HG02970 (cell line): ENCODE measurements at regions not wholly inside any gene's neighbourhood (a gene's known extent, or its start where the extent isn't known, plus 50 kb on each side); places are given as distances from the start of the nearest gene placed in this dataset.

Experiments used
- ATAC-seq: cut with Tn5 transposase; IDR thresholded peaks from one replicate; pipeline ENCODE4 v1.9.1; 2021; ENCODE audit warnings: mild to moderate bottlenecking, moderate library complexity, moderate number of reproducible peaks; ENCODE audit not compliant: unreplicated experiment, low FRiP score

DNA sequence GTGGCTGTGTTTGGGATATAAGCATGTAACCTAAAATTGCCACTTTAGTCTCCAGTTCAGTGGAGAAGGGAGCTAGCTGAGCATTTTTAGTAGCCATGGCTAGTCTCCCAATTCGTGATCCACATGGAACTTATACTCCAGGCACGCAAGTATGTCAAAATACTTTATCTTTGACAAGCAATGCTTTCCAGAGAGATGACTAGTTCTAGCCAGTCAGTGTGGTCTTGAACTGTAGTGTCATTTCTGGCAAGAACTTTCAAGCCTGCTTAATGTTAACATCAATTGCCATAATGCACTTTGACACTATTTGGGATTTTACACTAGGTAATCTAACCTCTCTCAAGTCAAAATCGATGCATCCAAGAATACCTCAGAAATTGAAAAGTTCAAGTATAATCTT, 660.0 kb downstream of the PTPRC start:
- no peak for ATAC-seq

DNA sequence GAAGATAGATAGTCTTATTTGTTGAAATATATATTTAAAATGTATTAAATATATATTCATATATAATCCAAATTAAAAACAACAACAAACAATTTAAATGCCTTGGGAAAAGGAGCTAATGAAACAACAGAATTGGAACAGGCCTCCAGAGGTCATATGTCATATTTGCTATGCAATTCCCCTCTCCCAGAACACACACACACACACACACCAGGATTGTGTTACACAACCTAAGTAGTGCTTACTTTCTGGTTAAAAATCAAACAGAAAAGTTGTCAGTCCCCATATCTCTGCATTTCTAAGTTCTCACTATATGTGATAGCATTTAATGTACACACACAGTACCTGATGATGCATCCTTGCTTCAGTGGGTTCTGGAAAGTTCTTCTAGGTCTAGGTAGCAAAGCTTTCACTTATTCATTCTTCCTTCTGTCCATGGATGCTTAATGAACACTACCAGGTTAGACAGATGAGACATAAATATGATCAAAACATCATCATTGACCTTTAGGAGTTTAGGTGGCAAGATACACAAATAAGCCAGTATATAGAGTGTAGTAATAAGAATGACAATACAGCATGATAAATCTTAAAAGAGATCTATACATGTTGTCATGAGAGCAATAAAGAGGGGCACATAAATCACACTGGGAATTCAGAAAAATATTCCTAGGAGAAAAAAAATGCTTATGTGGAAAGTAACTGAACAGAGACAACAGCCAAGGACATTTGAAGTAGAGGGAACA, 662.8 kb downstream of the PTPRC start:
- ATAC-seq, result no peak

DNA sequence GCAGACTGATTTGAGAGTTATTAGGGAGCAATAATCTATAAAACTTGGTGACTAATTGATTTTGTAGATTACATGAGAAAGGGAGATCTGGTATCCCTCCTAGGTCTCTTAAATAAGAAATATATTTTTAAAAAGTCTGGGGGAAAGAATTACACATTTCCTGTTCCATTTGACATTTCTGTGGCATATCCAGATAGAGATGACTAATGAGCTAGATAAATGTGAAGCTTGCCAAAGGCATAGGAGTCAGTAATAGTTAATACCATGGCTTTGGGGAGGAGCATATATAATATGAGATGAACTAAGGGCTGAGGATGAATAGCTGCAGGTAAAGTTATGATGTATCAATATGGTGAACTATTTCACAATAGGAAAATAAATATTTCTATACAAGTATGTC, 663.7 kb downstream of the PTPRC start:
- no peak for ATAC-seq

DNA sequence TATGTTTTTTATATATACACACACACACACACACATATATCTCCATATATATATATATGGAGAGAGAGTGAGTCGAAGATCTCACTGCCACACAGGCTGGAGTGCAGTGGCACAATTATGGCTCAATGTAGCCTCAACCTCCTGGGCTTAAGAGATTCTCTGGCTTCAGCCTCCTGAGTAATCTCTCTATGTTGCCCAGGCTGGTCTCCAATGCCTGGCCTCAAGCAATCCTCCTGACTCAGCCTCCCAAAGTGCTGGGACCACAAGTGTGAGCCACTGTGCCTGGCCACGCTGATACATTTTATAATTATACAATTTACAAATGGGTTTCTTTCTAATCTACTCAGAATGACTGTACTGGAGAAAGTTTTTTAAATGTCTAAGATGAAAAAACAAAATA, 664.2 kb downstream of the PTPRC start:
- ATAC-seq, result no peak

DNA sequence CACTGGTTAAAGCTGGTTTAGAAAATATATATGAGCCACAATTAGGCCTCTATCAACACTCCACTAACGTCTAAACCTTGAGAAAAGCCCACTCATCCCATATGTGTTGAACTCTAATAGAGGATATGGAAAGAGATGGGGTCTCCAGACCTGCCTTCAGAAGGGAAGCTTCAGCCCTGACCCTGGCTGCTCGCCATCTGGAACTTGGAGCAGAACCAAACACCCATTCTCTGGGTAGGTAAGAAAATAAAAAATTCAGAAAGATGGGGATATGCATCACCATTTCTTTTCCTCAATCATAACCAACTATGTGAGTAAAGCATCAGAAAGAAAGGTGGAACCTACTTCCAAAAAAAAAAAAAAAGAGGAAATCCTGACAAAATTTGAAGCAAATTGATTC, 666.2 kb downstream of the PTPRC start:
- no peak for ATAC-seq

DNA sequence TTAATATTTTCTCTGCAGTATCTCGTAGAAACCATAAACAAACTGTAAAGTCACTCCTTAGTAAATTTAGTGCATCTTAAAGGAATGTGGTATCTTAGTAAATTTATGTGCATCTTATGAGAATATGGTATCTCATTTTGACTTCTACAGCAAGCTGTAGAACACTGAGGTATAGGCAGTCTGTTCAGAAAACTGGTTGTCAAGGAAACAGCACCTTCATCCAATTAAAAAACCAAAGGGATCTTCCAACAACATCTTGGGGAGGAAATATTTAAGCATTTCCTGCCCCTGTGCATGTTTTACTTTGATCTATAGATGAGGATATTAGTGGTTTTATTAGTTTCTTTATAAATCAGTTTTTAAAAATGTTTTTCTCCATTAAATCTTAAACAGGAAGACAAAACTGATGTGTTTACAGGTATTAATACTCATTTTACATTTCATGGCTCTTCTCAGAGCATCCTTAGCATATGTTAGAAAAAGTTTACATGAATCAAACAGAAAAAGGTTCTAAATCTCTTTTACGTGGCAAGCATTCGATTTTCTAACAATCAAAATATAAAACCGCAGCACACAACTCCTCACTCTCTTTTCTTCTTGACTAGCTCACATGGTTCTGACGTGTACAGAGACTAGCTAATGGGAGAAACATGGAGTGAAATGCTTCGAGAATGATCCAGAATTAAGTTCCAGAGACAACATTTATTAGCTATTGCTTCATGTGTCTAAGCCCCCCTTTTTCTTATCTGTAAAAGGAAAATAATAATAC, 668.8 kb downstream of the PTPRC start:
- ATAC-seq, result no peak

DNA sequence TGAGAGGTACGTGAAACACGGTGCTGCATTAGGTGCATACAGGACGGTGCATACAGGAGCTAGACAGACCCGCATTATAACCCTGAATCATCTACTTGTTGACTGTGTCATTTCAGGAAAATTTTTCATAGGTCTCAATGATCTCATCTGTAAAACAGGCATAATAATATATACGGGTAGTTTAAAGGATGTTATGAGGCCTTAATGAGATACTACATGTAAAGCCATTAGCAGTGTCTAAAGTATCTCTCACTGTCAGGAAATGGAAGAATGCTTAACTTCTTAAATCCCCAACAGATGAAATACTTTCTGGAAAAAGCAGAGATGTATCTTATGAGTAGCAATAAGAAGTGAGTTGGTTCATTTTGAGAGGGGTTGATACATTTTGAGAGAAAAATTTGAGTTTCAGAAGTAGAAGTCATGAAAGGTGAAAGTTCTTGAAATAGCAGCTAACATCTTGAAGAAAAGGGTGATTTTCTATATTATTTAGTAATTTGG, 669.6 kb downstream of the PTPRC start:
- ATAC-seq, result no peak

DNA sequence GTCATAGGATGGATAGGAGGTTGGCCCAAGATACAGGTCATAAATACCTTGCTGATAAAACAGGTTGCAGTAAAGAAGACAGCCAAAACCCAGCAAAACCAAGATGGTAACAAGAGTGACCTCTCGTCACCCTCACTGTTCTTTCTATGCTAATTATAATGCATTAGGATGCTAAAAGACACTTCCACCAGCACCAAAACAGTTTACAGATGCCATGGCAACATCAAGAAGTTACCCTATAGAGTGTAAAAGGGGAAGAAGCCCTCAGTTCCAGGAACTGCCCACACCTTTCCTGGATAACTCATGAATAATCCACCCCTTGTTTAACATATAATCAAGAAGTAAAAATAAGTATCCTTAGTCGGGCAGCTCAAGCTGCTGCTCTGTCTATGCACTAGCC, 671.9 kb downstream of the PTPRC start:
- no peak for ATAC-seq

DNA sequence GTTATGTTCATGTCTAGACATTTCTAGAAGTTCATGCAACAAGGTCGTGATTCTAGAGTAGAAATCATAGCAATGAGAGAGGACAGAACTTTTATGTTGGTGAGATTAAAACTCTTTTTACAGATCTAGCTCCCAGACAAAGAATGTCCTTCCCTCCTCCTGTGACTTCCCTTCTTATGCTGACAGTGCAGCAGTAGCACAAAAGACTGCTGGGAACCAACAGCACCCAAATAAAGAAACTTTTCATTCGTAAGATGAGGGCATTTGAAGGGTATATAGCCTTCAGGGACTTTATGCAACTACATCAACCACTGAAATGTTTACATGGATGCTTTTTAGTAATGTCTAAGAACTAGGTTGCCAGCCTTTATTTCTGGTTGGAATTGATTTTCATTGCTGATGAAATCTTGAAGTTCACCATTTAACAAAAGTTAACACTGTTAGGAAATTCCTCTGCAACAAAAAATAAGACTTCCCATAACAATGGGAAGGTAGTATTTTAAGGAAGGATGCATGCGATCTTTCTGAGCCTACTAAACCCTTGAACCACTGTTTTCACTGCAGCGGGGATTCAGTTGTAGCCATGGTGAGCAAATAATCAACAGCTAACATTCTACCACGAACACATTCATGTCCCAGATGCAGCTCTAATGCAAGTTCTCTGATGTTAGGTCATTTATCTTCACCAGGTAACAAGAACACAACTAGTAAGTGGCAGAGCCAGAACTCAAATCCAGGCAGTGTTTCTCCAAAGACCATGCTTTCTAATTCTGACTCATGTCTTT, 672.8 kb downstream of the PTPRC start:
- ATAC-seq, result no peak

DNA sequence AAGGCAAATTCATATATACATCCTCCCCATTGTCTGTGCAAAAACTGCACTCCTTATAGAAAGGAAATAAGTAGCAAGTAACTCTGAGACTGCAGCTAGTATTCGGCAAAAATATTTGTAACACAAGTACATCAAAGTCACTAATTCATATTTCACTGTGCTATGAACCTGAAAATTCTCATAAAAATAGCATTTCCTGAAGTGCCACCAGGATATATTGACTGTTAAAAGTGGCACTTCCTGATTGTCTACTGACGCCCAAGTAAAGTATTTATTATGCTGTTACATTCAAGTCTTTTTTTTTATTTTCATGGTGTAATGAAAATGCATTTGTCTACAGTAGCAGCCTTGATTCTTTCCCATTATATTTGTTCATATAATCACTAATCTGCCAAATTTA, 673.8 kb downstream of the PTPRC start:
- no peak for ATAC-seq

DNA sequence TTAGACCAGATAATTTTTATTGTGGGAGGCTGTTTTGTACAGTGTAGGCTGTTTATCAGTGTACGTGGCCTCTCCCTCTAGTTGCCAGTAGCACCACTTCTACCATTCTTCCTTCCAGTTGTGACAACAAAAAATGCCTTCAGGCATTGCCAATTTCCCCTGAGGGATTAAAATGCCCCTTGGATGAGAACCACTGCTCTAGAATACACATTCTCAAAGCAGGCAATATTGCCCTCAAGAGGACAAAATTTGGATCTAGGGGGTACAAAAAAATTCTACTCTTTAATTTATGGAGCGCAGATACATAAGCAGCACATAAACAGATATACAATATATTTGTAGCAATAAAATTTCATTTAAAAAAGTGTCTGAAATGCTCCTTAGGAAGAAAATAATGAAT, 674.6 kb downstream of the PTPRC start:
- ATAC-seq, result no peak

DNA sequence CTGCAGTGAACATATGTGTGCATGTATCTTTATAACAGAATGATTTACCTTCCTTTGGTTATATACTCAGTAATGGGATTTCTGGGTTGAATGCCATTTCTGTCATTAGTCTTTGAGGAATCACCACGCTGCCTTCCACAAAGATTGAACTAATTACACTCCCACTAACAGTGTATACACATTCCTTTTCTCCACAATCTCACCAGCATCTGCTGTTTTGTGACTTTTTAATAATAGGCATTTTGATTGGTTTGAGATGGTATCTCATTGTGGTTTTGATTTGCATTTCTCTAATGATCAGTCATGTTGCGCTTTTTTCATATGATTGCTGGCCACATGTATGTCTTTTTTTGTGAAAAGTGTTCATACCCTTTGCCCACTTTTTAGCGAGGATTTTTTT, 680.5 kb downstream of the PTPRC start:
- no peak for ATAC-seq

DNA sequence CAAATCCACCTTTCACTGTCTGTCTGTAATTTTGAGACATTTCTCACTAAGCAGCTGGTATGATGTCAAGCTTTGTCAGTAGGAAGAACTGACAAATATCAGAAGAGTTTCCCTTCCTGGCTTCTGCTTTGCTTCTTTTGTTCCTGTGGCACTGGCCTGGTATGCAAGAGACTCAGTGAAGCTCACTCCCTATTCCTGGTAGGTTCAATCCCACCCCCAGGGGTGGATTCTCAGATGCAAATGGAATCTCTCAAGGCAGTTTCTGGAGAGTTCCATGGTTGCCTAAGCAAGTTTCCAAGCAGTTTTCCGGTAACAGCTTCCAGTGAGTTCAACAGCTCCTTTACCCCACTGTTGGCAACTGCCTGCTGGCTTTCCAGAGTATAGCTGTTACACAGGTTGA, 683.4 kb downstream of the PTPRC start:
- no peak for ATAC-seq

DNA sequence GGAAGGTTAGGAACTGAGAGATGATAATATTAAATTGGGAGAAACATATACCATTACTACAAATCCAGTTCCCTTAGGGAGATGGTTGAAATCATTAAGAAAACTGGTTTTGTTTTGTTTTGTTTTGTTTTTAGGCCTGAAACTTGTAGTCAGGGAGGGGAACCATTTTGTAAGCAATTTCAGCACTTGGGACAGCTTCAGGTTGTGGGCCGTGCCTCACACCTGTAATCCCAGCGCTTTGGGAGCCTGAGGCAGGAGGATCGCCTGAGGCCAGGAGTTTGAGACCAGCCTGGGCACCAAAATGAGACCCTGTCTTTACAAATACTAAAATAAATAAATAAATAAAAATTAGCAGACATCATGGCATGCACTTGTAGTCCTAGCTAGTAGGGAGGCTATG, 694.3 kb upstream of the NR5A2 start:
- no peak for ATAC-seq

DNA sequence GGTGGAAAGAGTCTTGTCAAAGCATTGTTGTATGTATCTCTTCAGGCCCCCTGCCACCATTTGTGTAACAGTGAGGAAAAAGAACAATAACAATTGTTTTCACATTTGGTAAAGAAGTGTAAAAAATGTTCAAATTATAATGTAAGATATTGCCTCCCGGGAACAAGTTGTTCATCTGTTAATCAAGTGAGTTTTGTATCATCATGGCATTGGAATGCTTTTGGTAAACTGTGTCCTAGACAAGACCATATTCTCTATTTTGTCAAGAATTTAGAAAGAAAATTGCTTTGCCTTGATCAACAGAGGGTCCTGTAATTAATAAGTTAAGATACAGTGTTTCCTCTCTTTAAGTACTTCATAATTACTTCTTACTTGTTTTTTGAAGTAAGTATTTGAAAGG, 692.0 kb upstream of the NR5A2 start:
- no peak for ATAC-seq

DNA sequence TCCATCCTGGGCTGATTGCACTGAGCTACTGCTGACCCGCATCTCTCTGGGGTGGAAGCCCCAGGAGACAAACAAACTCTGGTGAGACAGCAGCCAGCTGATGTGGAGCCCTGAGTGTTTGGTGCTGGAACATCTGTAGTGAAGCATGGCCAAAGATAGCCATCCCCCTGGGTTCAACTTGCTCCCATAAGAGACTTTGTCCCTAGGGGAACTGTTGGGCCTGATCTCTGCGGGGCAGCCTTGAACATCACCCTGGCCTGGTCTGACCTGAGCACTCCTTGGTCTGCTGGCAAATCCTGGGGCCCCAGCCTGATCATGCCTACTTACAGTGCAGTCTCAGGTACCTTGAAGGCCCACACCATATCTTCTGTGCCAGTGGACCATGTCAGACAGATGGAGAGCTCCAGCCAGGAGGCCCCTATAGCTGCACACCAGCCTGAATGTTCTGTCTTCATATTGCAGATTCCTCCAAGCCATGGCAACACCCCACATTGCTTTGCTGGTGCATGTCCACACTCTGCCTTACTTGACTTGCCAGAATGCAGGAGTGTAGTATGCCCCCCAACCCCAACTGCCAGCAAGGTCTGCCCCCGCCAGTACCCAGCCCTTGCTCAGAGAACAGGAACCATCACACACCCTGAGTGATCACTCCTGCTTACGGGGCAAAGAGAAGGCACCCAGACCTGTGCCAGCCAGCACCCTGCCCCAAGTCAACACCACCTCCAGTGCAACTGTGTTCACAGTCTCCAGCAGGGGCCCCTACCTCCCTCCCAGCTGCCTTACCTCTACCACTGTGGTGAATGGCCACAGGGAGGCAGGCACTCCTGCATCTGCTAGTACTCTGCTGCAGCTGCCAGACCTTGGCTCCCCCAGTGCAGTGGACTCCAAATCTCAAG, 690.5 kb upstream of the NR5A2 start:
- ATAC-seq, result no peak

DNA sequence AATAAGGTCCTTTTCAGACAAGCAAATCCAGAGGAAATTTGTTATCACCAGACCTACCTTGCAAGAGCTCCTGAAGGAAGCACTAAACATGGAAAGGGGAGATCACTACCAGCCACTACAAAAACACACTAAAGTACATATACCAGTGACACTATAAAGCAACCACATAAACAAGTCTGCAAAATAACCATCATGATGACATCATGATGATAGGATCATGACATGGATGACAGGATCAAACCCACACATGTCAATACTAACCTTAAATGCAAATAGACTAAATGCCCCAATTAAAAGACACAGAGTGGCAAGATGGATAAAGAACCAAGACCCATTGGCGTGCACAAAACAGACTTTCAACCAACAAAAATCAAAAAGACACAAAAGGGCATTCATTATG, 688.8 kb upstream of the NR5A2 start:
- no peak for ATAC-seq

DNA sequence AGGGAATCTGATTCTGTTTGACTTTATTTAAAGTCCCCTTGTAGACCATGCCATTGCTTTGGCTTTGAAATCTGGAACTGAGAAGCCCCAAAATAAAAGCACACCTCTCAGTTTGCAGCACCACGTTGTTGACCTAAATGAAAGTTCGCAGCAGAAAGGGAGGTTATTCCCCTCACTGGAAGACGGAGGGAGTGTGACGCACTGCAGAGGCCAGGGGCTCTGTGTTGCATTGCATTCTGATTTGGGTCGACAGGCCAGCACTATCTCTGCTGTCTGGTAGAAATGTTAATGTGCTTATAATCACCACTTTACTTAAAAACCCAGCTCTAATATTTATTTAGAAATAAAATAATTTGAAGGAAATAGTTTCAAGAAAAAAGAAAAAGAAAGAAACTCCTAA, 675.2 kb upstream of the NR5A2 start:
- ATAC-seq, result no peak

DNA sequence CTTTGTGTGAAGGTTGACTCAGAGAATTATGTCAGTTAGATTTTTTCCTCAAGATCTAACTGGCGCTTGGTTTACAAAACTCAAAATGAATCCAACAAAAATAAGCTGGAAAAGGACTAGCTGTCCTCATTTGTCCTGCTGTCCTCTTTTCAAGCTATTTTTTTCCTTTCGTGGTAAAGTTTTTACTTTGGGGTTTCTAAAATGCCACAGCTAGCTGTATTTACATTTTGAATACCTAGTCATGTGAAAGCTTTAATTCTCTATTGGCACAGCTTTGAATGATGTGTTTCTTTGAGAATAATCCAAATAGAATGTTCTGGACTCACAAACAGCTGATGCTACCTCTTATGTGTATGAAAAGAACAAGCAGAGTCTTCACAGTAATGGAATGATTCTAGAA, 673.6 kb upstream of the NR5A2 start:
- ATAC-seq, result no peak

DNA sequence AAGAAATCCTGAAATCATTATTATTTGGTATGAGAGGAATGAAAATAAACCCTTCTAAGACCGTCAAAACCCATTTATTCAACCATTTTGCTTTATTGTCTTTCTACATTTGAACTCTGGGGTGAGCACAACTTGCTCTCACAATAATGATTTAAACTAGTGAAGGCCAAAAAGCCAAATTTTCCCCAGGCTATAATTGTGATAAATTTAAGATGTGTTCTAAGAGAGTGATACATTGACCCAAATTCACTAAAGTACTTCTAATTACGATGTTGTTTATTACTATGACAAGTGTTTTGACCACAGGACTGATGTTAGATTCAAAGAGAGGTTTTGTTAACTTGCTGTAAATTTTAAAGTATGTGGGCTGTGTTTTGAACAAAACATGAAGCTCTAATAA, 670.9 kb upstream of the NR5A2 start:
- ATAC-seq, result no peak
